ENCODE measurements at regions not wholly inside any gene's neighbourhood (a gene's known extent, or its start where the extent isn't known, plus 50 kb on each side); places are given as distances from the start of the nearest gene placed in this dataset.

DNA sequence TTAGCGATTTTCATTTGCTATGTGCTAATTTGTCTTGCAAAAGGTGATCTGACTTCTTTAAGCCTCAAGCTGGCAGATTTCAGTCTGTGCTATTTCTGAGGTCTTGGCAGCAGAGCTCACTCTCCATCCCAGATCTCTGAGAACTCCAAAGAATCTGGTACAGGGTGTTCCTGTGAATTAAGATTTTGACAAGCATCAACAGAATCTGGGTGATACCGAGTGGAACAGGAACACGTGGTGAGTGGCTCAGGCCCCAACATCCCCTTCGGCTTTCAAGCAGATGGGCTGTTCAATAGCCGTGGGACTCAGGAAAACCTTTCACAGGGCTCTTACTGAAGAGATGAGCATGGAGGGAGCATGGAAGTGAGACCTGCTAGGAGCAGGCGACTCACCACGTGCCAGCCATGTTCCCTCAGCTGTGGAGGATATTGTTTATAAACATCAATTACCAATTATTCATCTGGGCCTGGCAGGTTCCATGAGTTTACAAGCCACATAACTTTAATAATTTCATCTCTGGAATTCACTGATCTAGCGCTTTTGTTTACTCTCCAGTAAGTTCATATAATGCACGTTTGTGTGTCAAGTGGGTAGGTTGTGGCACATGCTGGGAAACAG, 103.4 kb upstream of the SELENOK start:
- Histone ChIP-seq H2BK5ac (ENCODE audit: low read depth, low read length) (no peak overlapping the region), H3K18ac (ENCODE audit: extremely low read depth, low read length) (no peak overlapping the region), H4K20me1 (replicated peaks in 1 of 2; ENCODE audit: control insufficient read depth in 1 of 2, insufficient read depth in 2 of 2, low read length in 2 of 2) (no peaks in the 10 kb centered on the region), H4K91ac (replicated peaks; ENCODE audit: insufficient read length, low read length) (no peak overlapping the region), H3K4me3 (ENCODE audit: extremely low read depth in 1 of 4, insufficient read depth in 2 of 4, low read depth in 3 of 4, low read length in 4 of 4) (no peak overlapping the region), H4K8ac (ENCODE audit: extremely low read depth, insufficient read depth, low read length) (no peak overlapping the region), H3K14ac (ENCODE audit: insufficient read length) (no peak overlapping the region), H3K56ac (replicated peaks; ENCODE audit: insufficient read length, low read depth, low read length) (no peak overlapping the region), H2BK20ac (ENCODE audit: low read length) (no peak overlapping the region), H3K4ac (replicated peaks; ENCODE audit: insufficient read length, low read depth, low read length) (no peak overlapping the region), H3K79me1 (ENCODE audit: low read depth, low read length) (no peaks in the 10 kb centered on the region), H3K9ac (replicated peaks in 1 of 4; ENCODE audit: extremely low read depth in 1 of 4, low read depth in 3 of 4, low read length in 3 of 4) (no peak overlapping the region), H3K9me3 (ENCODE audit: insufficient read depth in 2 of 2, low read depth in 1 of 2, low read length in 1 of 2) (no peaks in the 10 kb centered on the region), H3K79me2 (ENCODE audit: control insufficient read depth in 1 of 2, insufficient read depth in 2 of 2, low read length in 2 of 2) (no peaks in the 10 kb centered on the region), H3K4me1 (replicated peaks in 1 of 4; ENCODE audit: control insufficient read depth in 3 of 4, insufficient read depth in 4 of 4, low read length in 3 of 4) (peaks cover 0 to 3% (median 0%) of the 10 kb centered on the region in 4 experiments; a peak in 1 of 7 replicates), H3K23ac (ENCODE audit: insufficient read length) (no peak overlapping the region), H2AK5ac (ENCODE audit: low read depth, low read length) (no peak overlapping the region), H2AFZ (ENCODE audit: low read length) (no peak overlapping the region), H2BK15ac (ENCODE audit: low read length) (no peak overlapping the region), H4K5ac (ENCODE audit: insufficient read length, low read depth, low read length) (no peak overlapping the region), H2BK120ac (replicated peaks; ENCODE audit: low read depth, low read length) (no peak overlapping the region), H3K4me2 (ENCODE audit: insufficient read depth in 1 of 2, low read depth in 2 of 2, low read length in 2 of 2) (no peak overlapping the region), H3K23me2 (ENCODE audit: low read depth, low read length) (no peaks in the 10 kb centered on the region), H3K27me3 (replicated peaks in 1 of 4; ENCODE audit: control insufficient read depth in 3 of 4, extremely low read depth in 1 of 4, insufficient read depth in 3 of 4, low read length in 3 of 4) (no peaks in the 10 kb centered on the region; a peak in 1 of 7 replicates), H2BK12ac (ENCODE audit: low read depth, low read length) (no peak overlapping the region), H3K27ac (ENCODE audit: low read depth, low read length) (no peak overlapping the region), H3K36me3 (ENCODE audit: control insufficient read depth in 2 of 4, insufficient read depth in 4 of 4, low read length in 3 of 4) (no peaks in the 10 kb centered on the region)
- FAIRE-seq = no peak
- POLR2A ChIA-PET (ENCODE audit: partially characterized antibody) = interaction anchor here (0.6 to 1.4 kb wide), 2 partner anchors 10 to 697 kb away, joined by 3 read pairs; no protein-coding TSS in a partner anchor
- CTCF ChIA-PET (ENCODE audit: partially characterized antibody) = interaction anchor here (1.6 to 1.8 kb wide), 2 partner anchors 9 to 14 kb away, joined by 4 read pairs; no protein-coding TSS in a partner anchor
- 80% methylated on average over 9 of the region's 9 CpGs; no CpG with 5 or more reads in 1 of the 2 experiments for WGBS, 2 experiments (ENCODE audit: extremely low coverage in 1 of 2, insufficient coverage in 1 of 2, insufficient read length in 1 of 2, insufficient replicate concordance in 2 of 2, low coverage in 1 of 2, low lambda C conversion rate in 2 of 2, missing lambda C conversion rate in 1 of 2)
- no peak for DNase-seq (ENCODE audit: low read depth in 1 of 2, low spot score in 2 of 2)
- TF ChIP-seq KDM5A (IDR thresholded peaks at IDR 0.05; ENCODE audit: low read length) = no peak
- no peak for TF ChIP-seq EP300 (IDR thresholded peaks at IDR 0.05; ENCODE audit: borderline replicate concordance in 1 of 2, low read depth in 2 of 2, low read length in 2 of 2)
- TF ChIP-seq ATF2 (IDR thresholded peaks at IDR 0.05; ENCODE audit: low read length) = no peak
- TF ChIP-seq BCL11A (IDR thresholded peaks at IDR 0.05; ENCODE audit: low read depth in 2 of 2, low read length in 2 of 2) = no peak
- no peak for TF ChIP-seq BACH1 (IDR thresholded peaks at IDR 0.05; ENCODE audit: low read length)
- no peak for TF ChIP-seq SP4 (IDR thresholded peaks at IDR 0.05; ENCODE audit: low read length)
- TF ChIP-seq JUN (IDR thresholded peaks at IDR 0.05; ENCODE audit: low read depth, low read length) = no peak
- TF ChIP-seq SAP30 (IDR thresholded peaks at IDR 0.05; ENCODE audit: insufficient read depth, insufficient replicate concordance, low read length) = no peak

Data from H1 (cell line).